Activated B cell treated with CpG ODN at 0.5 μM for 24 hours (primary cell): ENCODE measurements at regions not wholly inside any gene's neighbourhood (a gene's known extent, or its start where the extent isn't known, plus 50 kb on each side); places are given as distances from the start of the nearest gene placed in this dataset.
"Not testable (repeated sequence)": the region's sequence is repeated elsewhere in the genome, so short reads cannot be mapped to it uniquely, and the experiment has no call there.

Experiments
- ATAC-seq: fragments of 200-7000 bp; cut with Tn5 transposase; one replicate; pipeline ENCODE4 v1.10.0; 2021; ENCODE audit warnings: low read depth, mild to moderate bottlenecking, moderate library complexity
- CTCF ChIA-PET: fragments of 350-600 bp; sonication (Branson Sonifier 250); formaldehyde crosslinking; loops from one replicate; lab custom pipeline; 2021; ENCODE audit warnings: antibody characterized with exemption; lab: Charles Lee
- POLR2A ChIA-PET: fragments of 350-600 bp; sonication (Branson Sonifier 250); formaldehyde crosslinking; loops from one replicate; lab custom pipeline; 2021; ENCODE audit warnings: antibody characterized with exemption; lab: Charles Lee
- DNase-seq: peaks from one replicate; pipeline ENCODE4 v3.0.0; 2022
- H3K27ac Mint-ChIP-seq: one replicate; pipeline ENCODE4 v1.8.0; 2020; ENCODE audit warnings: mixed read lengths
- H3K27me3 Mint-ChIP-seq: one replicate; pipeline ENCODE4 v1.8.0; 2021; ENCODE audit warnings: mixed read lengths
- H3K36me3 Mint-ChIP-seq: one replicate; pipeline ENCODE4 v1.8.0; 2021; ENCODE audit warnings: low read depth, mixed read lengths
- H3K4me1 Mint-ChIP-seq: one replicate; pipeline ENCODE4 v1.8.0; 2021; ENCODE audit warnings: mixed read lengths
- H3K4me3 Mint-ChIP-seq: one replicate; pipeline ENCODE4 v1.8.0; 2020; ENCODE audit warnings: mild to moderate bottlenecking, mixed read lengths
- H3K9me3 Mint-ChIP-seq: one replicate; pipeline ENCODE4 v1.8.0; 2020; ENCODE audit warnings: mixed read lengths
- intact Hi-C: fragments of 100-400 bp; cut with micrococcal nuclease; formaldehyde crosslinking; loops from one replicate; pipeline ENCODE4 v1.15.1; 2024
- TF ChIP-seq, protein P1 (sequence below): fragments of 200-600 bp; IDR thresholded peaks from one replicate; pipeline ENCODE4 v1.8.0; 2022; ENCODE audit warnings: antibody characterized with exemption, mild to moderate bottlenecking

DNA sequence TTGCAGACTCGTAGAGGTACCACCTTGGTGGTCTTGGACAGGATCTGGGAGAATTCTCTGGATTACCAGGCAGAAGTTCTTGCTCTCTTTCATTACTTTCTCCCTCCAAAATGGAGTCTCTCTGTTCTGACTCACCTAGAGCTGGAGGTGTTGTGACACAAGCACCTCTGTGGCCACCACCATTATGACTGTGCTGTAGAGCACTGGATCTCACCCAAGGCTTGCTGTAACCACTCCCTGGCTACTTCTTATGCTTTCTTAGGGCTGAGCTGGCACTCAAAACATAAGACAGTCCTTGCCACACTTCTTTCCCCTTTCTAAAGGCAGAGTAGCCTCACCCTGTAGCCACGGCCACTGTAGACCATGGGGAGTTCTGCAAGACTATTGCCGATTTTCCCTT lies 296.6 kb upstream of the DIPK2B start:
- POLR2A ChIA-PET = no interaction called here
- intact Hi-C loops = no loop called here
- Mint-ChIP-seq H3K9me3 (peaks cover 20% of the 10 kb centered on the region), H3K4me1 (no peaks in the 10 kb centered on the region), H3K4me3 (no peak overlapping the region), H3K27ac (no peak overlapping the region), H3K36me3 (no peaks in the 10 kb centered on the region), H3K27me3 (peaks cover 6% of the 10 kb centered on the region)
- TF ChIP-seq, protein P1, sequence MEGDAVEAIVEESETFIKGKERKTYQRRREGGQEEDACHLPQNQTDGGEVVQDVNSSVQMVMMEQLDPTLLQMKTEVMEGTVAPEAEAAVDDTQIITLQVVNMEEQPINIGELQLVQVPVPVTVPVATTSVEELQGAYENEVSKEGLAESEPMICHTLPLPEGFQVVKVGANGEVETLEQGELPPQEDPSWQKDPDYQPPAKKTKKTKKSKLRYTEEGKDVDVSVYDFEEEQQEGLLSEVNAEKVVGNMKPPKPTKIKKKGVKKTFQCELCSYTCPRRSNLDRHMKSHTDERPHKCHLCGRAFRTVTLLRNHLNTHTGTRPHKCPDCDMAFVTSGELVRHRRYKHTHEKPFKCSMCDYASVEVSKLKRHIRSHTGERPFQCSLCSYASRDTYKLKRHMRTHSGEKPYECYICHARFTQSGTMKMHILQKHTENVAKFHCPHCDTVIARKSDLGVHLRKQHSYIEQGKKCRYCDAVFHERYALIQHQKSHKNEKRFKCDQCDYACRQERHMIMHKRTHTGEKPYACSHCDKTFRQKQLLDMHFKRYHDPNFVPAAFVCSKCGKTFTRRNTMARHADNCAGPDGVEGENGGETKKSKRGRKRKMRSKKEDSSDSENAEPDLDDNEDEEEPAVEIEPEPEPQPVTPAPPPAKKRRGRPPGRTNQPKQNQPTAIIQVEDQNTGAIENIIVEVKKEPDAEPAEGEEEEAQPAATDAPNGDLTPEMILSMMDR = no peak
- CTCF ChIA-PET = no interaction called here
- no peak for ATAC-seq
- DNase-seq = no peak

DNA sequence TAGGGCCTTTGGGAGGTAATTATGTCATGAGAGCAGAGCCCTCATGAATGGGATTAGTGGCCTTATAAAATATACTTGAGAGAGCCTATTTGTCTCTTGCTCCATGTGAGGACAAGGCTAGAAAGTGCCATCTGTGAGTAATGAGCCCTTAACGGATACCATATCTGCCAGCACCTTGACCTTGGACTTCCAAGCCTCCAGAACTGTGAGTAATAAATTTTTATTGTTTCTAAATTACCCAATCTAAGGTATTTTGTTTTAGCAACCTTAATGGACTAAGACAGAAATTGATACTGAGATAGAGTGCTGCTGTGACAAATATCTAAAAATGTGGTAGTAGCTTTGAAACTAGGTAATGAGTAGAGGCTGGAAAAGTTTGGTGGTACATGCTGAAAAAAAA lies 285.0 kb upstream of the DIPK2B start:
- ATAC-seq = no peak
- ChIA-PET CTCF (no interaction called here), POLR2A (no interaction called here)
- no peak overlapping the region for H3K4me3 Mint-ChIP-seq
- TF ChIP-seq, protein P1 = no peak
- H3K27ac Mint-ChIP-seq = no peak overlapping the region
- H3K36me3 Mint-ChIP-seq = no peaks in the 10 kb centered on the region
- DNase-seq = no peak
- peaks cover 9% of the 10 kb centered on the region for H3K9me3 Mint-ChIP-seq
- intact Hi-C loops = no loop called here
- H3K4me1 Mint-ChIP-seq = no peaks in the 10 kb centered on the region
- H3K27me3 Mint-ChIP-seq = no peaks in the 10 kb centered on the region

DNA sequence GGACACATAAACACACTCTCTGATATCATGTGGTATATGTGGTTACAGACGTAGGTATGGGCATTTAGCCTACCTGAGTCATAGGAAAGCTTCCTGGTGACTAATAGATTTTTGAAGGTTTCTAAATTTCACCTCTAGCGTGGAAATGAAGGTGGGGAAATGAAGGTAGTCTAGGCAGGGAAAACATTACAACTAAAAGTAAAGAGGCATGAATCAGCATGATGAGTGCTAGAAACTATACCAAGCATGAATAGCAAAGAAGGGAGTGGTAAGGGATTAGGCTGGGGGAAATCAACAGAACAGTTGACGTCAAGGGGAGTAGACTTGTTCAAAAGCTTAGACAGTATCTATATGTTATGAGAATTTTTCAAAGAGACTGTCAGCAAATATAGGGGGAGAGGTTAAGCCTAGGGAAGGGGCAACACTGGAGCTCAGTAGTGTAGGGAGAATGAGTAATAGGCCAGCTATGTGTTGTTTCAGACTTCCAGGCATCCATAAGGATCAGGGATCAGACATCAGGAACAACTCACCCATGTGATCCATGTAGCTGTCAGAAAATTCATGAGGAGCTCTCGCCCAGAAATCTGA lies 279.3 kb upstream of the DIPK2B start:
- no peak for DNase-seq
- TF ChIP-seq, protein P1 = no peak
- Mint-ChIP-seq H3K27me3 (peaks cover 3% of the 10 kb centered on the region), H3K36me3 (no peaks in the 10 kb centered on the region), H3K4me1 (no peaks in the 10 kb centered on the region), H3K27ac (no peak overlapping the region), H3K9me3 (peaks cover 2% of the 10 kb centered on the region), H3K4me3 (no peak overlapping the region)
- CTCF ChIA-PET = no interaction called here
- POLR2A ChIA-PET = no interaction called here
- intact Hi-C loops = no loop called here
- no peak for ATAC-seq

DNA sequence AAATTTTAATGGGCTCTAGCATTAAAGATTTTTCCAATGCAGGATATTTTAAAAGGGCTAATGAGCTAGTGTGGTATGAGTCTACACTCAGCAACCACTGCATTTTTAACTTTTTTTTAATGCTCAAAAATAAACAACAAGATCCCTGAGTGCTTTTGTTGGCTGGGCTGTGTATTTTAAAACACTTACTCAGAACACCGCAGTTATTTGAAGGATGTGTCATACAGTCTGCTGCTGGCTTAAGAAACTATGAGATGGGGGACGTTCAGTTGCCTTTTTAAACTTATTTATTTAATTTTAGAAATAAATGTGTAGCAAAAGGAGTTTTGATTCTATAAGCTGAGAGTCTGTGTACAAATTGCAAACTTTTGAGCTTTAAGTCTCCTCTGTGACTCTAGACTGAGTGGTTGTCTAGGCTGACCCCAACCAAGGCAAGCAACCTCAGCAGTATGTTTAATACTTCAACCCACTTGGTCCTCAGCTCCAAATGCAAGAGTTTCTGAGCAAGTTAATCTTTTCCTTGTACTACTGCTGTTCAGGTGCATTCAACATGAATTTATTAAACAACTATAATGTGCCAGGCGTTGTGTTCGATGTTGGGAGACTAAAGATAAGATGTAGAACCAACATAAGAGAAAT lies 278.6 kb upstream of the DIPK2B start:
- H3K27me3 Mint-ChIP-seq = peaks cover 3% of the 10 kb centered on the region
- no peak overlapping the region for H3K27ac Mint-ChIP-seq
- H3K9me3 Mint-ChIP-seq = peaks cover 2% of the 10 kb centered on the region
- POLR2A ChIA-PET = no interaction called here
- TF ChIP-seq, protein P1 = no peak
- ATAC-seq (no peak), DNase-seq (no peak)
- H3K4me3 Mint-ChIP-seq = no peak overlapping the region
- H3K4me1 Mint-ChIP-seq = no peaks in the 10 kb centered on the region
- intact Hi-C loops = no loop called here
- H3K36me3 Mint-ChIP-seq = no peaks in the 10 kb centered on the region
- CTCF ChIA-PET = no interaction called here

DNA sequence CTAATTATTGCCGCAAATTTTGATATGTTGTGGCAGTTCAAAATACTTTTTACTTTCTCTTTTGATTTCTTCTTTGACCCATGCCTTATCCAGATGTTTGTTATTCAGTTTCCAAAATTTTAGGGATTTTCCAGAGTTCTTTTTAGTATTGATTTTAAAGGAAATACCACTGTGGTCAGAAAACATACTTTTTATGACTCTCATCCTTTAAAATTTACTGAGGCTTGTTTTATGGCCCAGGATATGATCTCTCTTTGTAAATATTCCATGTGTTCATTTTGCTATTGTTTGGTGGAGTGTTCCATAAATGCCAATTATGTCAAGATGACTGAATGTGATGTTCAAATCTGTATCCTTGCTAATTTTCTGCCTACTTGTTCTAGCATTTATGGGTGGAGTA lies 272.3 kb upstream of the DIPK2B start:
- intact Hi-C loops = no loop called here
- ATAC-seq = no peak

DNA sequence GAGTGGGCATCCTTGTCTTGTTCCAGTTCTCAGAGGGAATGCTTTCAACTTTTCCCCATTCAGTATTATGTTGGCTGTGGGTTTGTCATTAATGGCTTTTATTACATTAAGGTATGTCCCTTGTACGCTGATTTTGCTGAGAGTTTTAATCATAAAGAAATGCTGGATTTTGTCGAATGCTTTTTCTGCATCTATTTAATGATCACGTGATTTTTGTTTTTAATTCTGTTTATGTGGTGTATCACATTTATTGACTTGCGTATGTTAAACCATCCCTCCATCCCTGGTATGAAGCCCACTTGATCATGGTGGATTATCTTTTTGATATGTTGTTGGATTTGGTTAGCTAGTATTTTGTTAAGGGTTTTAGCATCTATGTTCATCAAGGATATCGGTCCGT lies 266.9 kb upstream of the DIPK2B start:
- CTCF ChIA-PET, intact Hi-C loops, H3K4me3 Mint-ChIP-seq, H3K36me3 Mint-ChIP-seq, H3K4me1 Mint-ChIP-seq, H3K27ac Mint-ChIP-seq, POLR2A ChIA-PET, H3K27me3 Mint-ChIP-seq, DNase-seq, ATAC-seq: not testable (repeated sequence)
- peaks cover 14% of the 10 kb centered on the region for H3K9me3 Mint-ChIP-seq

More for the DNA sequence above, 272.3 kb upstream of the DIPK2B start:
- ChIA-PET CTCF (no interaction called here), POLR2A (no interaction called here)
- H3K4me3 Mint-ChIP-seq = no peak overlapping the region
- H3K27ac Mint-ChIP-seq = no peak overlapping the region
- DNase-seq = no peak
- H3K9me3 Mint-ChIP-seq = peaks cover 2% of the 10 kb centered on the region
- TF ChIP-seq, protein P1 = no peak
- H3K4me1 Mint-ChIP-seq = no peaks in the 10 kb centered on the region
- H3K36me3 Mint-ChIP-seq = no peaks in the 10 kb centered on the region
- no peaks in the 10 kb centered on the region for H3K27me3 Mint-ChIP-seq

DNA sequence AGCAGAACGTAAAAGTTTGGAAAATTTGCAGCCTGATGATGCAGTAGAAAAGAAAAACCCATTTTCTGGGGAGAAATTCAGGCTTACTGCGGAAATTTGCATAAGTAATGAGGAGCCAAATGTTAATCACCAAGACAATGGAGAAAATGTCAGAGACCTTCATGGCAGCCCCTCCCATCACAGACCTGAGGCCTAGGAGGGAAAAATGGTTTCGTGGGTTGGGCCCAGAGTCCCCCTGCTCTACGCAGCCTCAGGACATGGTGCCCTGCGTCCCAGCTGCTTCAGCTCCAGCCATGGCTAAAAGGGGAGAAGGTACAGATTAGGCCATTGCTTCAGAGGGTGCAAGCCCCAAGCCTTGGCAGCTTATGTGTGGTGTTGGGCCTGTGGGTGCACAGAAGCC lies 255.1 kb upstream of the DIPK2B start:
- CTCF ChIA-PET, H3K27ac Mint-ChIP-seq: not testable (repeated sequence)

More for the DNA sequence above, 255.1 kb upstream of the DIPK2B start:
- POLR2A ChIA-PET, H3K36me3 Mint-ChIP-seq, H3K4me3 Mint-ChIP-seq, intact Hi-C loops, DNase-seq, H3K9me3 Mint-ChIP-seq, ATAC-seq, H3K4me1 Mint-ChIP-seq, H3K27me3 Mint-ChIP-seq: not testable (repeated sequence)
